LoVo (cell line): ENCODE measurements at regions not wholly inside any gene's neighbourhood (a gene's known extent, or its start where the extent isn't known, plus 50 kb on each side); places are given as distances from the start of the nearest gene placed in this dataset.
A peak's percentile ranks its signal among the peaks of the same experiment; 100 is the strongest.

ENCODE experiments used
- DNase-seq: peaks from one replicate; pipeline ENCODE4 v3.0.0-alpha.2; 2016; ENCODE audit warnings: low spot score

GRCh38 chr13:42658019-42658418 is 84.1 kb downstream of the TNFSF11 start:
- DNase-seq: no peak

- DNase-seq: no peak
Observed at GRCh38 chr13:42660333-42660965, 86.5 kb downstream of the TNFSF11 start.

GRCh38 chr13:42667638-42668037 is 93.7 kb downstream of the TNFSF11 start:
- DNase-seq: no peak

- no peak for DNase-seq
Observed at GRCh38 chr13:42671502-42671901, 97.5 kb downstream of the TNFSF11 start.

GRCh38 chr13:42673677-42674076 is 99.7 kb downstream of the TNFSF11 start:
- DNase-seq: no peak

- no peak for DNase-seq
Observed at GRCh38 chr13:42680748-42681147, 100.6 kb upstream of the FAM216B start.

GRCh38 chr13:42681326-42682100 is 99.9 kb upstream of the FAM216B start:
- DNase-seq: no peak

GRCh38 chr13:42684226-42684625 is 97.2 kb upstream of the FAM216B start:
- no peak for DNase-seq

- no peak for DNase-seq
Observed at GRCh38 chr13:42685751-42686150, 95.6 kb upstream of the FAM216B start.

- DNase-seq: no peak
Observed at GRCh38 chr13:42686165-42686564, 95.2 kb upstream of the FAM216B start.

GRCh38 chr13:42688821-42689220 is 92.6 kb upstream of the FAM216B start:
- DNase-seq: no peak

GRCh38 chr13:42696191-42696590 is 85.2 kb upstream of the FAM216B start:
- no peak for DNase-seq

- no peak for DNase-seq
Observed at GRCh38 chr13:42699912-42700311, 81.5 kb upstream of the FAM216B start.

- no peak for DNase-seq
Observed at GRCh38 chr13:42702716-42703115, 78.7 kb upstream of the FAM216B start.

GRCh38 chr13:42703740-42704139 is 77.6 kb upstream of the FAM216B start:
- DNase-seq: no peak

GRCh38 chr13:42706286-42706685 is 75.1 kb upstream of the FAM216B start:
- no peak for DNase-seq

GRCh38 chr13:42707048-42707447 is 74.3 kb upstream of the FAM216B start:
- DNase-seq: no peak

- DNase-seq: no peak
Observed at GRCh38 chr13:42707586-42707985, 73.8 kb upstream of the FAM216B start.

- DNase-seq: no peak
Observed at GRCh38 chr13:42708391-42708790, 73.0 kb upstream of the FAM216B start.

- no peak for DNase-seq
Observed at GRCh38 chr13:42709276-42709675, 72.1 kb upstream of the FAM216B start.

GRCh38 chr13:42715909-42716308 is 65.5 kb upstream of the FAM216B start:
- DNase-seq: no peak

GRCh38 chr13:42717176-42717575 is 64.2 kb upstream of the FAM216B start:
- no peak for DNase-seq

GRCh38 chr13:42720113-42720857 is 61.1 kb upstream of the FAM216B start:
- DNase-seq: peak; percentile 82
